Lower lobe of right lung (tissue), 2 donors: ENCODE measurements at regions not wholly inside any gene's neighbourhood (a gene's known extent, or its start where the extent isn't known, plus 50 kb on each side); places are given as distances from the start of the nearest gene placed in this dataset.

Experiments used
- ATAC-seq, 2 donors: fragments of 200-7000 bp; cut with Tn5 transposase; one replicate each; pipeline ENCODE4 v1.9.1; 2020 to 2022; ENCODE audit warnings: mild to moderate bottlenecking in 2 of 2, moderate library complexity in 2 of 2
- DNase-seq: peaks from one replicate; pipeline ENCODE4 v3.0.0-alpha.2; 2020
- H3K27ac ChIP-seq: fragments of 200-600 bp; one replicate; pipeline ENCODE4 v1.8.0; 2022
- H3K27me3 ChIP-seq: fragments of 200-600 bp; one replicate; pipeline ENCODE4 v1.8.0; 2022; ENCODE audit warnings: low read depth
- H3K36me3 ChIP-seq: fragments of 200-600 bp; one replicate; pipeline ENCODE4 v1.8.0; 2022; ENCODE audit warnings: mild to moderate bottlenecking
- H3K4me1 ChIP-seq: fragments of 200-600 bp; one replicate; pipeline ENCODE4 v1.8.0; 2022
- H3K4me3 ChIP-seq: fragments of 200-600 bp; one replicate; pipeline ENCODE4 v1.8.0; 2022; ENCODE audit warnings: mild to moderate bottlenecking
- H3K9me3 ChIP-seq: fragments of 200-600 bp; one replicate; pipeline ENCODE4 v1.8.0; 2022
- CTCF ChIP-seq: fragments of 200-600 bp; IDR thresholded peaks from one replicate; pipeline ENCODE4 v1.8.0; 2022; ENCODE audit warnings: antibody characterized with exemption, mild to moderate bottlenecking
- intact Hi-C: fragments of 100-400 bp; cut with DNase I; formaldehyde crosslinking; loops from one replicate; pipeline ENCODE4 v1.11.0; 2022
- donor health status: DM: no; HTN: yes; CAD: no; lungs with severe emphysema.

- H3K36me3 ChIP-seq = no peaks in the 10 kb centered on the region
- no peaks in the 10 kb centered on the region for H3K4me1 ChIP-seq
- H3K9me3 ChIP-seq = no peaks in the 10 kb centered on the region
- DNase-seq (no peak), ATAC-seq (no peak)
- no peaks in the 10 kb centered on the region for H3K27me3 ChIP-seq
- intact Hi-C loops = no loop called here
- no peak for TF ChIP-seq CTCF
- H3K27ac ChIP-seq = no peak overlapping the region
- no peak overlapping the region for H3K4me3 ChIP-seq
These were observed 73.9 kb upstream of the TNFSF4 start for GRCh38 chr1:173280899-173281660.

- no peaks in the 10 kb centered on the region for H3K4me1 ChIP-seq
- no peaks in the 10 kb centered on the region for H3K27me3 ChIP-seq
- TF ChIP-seq CTCF = no peak
- H3K4me3 ChIP-seq = no peak overlapping the region
- H3K36me3 ChIP-seq = no peaks in the 10 kb centered on the region
- no peak for DNase-seq
- H3K9me3 ChIP-seq = no peaks in the 10 kb centered on the region
- H3K27ac ChIP-seq = no peak overlapping the region
- no peak for ATAC-seq
- intact Hi-C loops = no loop called here
These were observed 77.9 kb upstream of the TNFSF4 start for GRCh38 chr1:173285048-173285447.

- intact Hi-C loops = no loop called here
- Histone ChIP-seq H3K4me1 (no peaks in the 10 kb centered on the region), H3K27ac (no peak overlapping the region), H3K27me3 (no peaks in the 10 kb centered on the region), H3K4me3 (no peak overlapping the region), H3K36me3 (no peaks in the 10 kb centered on the region), H3K9me3 (peaks cover under 1% of the 10 kb centered on the region)
- no peak for DNase-seq
- TF ChIP-seq CTCF = no peak
- ATAC-seq = no peak
These were observed 80.7 kb upstream of the TNFSF4 start for GRCh38 chr1:173287785-173288184.

- no peak for DNase-seq
- H3K4me1 ChIP-seq = no peaks in the 10 kb centered on the region
- no peak overlapping the region for H3K4me3 ChIP-seq
- no peak for TF ChIP-seq CTCF
- H3K36me3 ChIP-seq = no peaks in the 10 kb centered on the region
- H3K27ac ChIP-seq = no peak overlapping the region
- no peaks in the 10 kb centered on the region for H3K27me3 ChIP-seq
- intact Hi-C loops = no loop called here
- ATAC-seq = no peak
- peaks cover 3% of the 10 kb centered on the region for H3K9me3 ChIP-seq
These were observed 86.6 kb upstream of the TNFSF4 start for GRCh38 chr1:173293756-173294155.

- Histone ChIP-seq H3K4me3 (no peak overlapping the region), H3K27me3 (no peaks in the 10 kb centered on the region), H3K36me3 (no peaks in the 10 kb centered on the region), H3K4me1 (no peaks in the 10 kb centered on the region), H3K9me3 (peaks cover 3% of the 10 kb centered on the region), H3K27ac (no peak overlapping the region)
- DNase-seq = no peak
- intact Hi-C loops = no loop called here
- no peak for ATAC-seq
- no peak for TF ChIP-seq CTCF
These were observed 87.7 kb upstream of the TNFSF4 start for GRCh38 chr1:173294843-173295242.
